ENCODE measurements at regions not wholly inside any gene's neighbourhood (a gene's known extent, or its start where the extent isn't known, plus 50 kb on each side); places are given as distances from the start of the nearest gene placed in this dataset.

DNA sequence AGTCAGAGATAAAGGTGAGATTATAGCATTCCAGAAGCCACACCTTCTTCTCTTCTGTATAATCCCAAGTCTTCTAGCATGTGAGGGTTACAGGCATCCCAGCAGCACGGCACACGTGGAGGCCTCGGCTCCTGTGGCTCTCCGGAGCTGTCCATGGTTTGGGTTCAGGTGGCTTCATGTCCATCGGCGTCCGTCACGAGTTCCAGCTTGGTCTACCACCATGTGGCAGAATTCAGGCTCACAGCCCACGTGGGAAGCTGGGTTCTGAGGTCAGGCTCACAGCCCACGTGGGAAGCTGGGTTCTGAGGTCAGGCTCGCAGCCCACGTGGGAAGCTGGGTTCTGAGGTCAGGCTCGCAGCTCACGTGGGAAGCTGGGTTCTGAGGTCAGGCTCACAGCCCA, 378.3 kb upstream of the SALL3 start:
- TF ChIP-seq, protein P1, sequence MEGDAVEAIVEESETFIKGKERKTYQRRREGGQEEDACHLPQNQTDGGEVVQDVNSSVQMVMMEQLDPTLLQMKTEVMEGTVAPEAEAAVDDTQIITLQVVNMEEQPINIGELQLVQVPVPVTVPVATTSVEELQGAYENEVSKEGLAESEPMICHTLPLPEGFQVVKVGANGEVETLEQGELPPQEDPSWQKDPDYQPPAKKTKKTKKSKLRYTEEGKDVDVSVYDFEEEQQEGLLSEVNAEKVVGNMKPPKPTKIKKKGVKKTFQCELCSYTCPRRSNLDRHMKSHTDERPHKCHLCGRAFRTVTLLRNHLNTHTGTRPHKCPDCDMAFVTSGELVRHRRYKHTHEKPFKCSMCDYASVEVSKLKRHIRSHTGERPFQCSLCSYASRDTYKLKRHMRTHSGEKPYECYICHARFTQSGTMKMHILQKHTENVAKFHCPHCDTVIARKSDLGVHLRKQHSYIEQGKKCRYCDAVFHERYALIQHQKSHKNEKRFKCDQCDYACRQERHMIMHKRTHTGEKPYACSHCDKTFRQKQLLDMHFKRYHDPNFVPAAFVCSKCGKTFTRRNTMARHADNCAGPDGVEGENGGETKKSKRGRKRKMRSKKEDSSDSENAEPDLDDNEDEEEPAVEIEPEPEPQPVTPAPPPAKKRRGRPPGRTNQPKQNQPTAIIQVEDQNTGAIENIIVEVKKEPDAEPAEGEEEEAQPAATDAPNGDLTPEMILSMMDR (IDR thresholded peaks at IDR 0.05), result no peak
- Histone ChIP-seq H3K4me3 (no peak overlapping the region), H3K27ac (no peak overlapping the region)
- DNase-seq (ENCODE audit: low spot score), result no peak

DNA sequence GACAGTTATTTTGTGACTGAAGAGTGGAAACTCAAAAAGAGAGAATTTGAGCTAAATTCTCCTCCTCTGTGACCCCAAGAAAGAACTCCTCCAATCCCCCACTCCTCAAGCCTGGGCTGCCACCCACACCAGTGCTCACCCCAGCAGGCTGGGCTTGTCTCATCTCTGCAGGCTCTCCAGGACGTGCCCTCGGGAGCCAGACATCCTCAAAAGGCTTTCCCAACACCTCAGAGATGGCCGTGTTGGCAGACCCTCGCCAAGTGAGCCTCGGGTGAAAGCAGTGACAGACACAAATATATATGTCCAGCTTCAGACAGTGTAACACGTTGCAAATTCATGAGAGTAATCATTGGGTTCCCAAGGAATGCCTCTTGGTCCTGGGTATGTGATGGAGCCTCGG, 377.7 kb upstream of the SALL3 start:
- no peak overlapping the region for H3K4me3 ChIP-seq
- no peak overlapping the region for H3K27ac ChIP-seq
- DNase-seq (ENCODE audit: low spot score), result no peak
- TF ChIP-seq, protein P1 (IDR thresholded peaks at IDR 0.05), result no peak

DNA sequence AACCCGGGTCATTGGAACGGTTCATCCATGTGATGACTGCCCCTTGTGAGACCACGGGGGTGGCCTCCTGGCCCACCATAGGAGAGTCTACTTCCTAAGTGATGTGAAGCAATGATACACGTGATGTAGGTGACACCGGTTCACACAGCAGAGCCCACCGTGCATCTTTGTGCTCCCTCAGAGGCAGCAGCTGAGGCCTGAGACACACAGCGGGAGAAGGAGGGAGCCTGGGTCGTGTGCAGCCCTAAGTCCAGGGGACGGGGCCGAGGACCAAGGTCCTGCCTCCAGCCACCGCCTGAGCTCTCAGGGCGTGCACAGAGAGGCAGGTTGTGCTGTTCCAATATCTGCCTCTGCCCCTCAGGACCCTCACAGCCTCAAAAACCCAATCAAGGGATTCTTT, 377.2 kb upstream of the SALL3 start:
- TF ChIP-seq, protein P1 (IDR thresholded peaks at IDR 0.05), result no peak
- no peak for DNase-seq (ENCODE audit: low spot score)
- Histone ChIP-seq H3K27ac (no peak overlapping the region), H3K4me3 (no peak overlapping the region)

DNA sequence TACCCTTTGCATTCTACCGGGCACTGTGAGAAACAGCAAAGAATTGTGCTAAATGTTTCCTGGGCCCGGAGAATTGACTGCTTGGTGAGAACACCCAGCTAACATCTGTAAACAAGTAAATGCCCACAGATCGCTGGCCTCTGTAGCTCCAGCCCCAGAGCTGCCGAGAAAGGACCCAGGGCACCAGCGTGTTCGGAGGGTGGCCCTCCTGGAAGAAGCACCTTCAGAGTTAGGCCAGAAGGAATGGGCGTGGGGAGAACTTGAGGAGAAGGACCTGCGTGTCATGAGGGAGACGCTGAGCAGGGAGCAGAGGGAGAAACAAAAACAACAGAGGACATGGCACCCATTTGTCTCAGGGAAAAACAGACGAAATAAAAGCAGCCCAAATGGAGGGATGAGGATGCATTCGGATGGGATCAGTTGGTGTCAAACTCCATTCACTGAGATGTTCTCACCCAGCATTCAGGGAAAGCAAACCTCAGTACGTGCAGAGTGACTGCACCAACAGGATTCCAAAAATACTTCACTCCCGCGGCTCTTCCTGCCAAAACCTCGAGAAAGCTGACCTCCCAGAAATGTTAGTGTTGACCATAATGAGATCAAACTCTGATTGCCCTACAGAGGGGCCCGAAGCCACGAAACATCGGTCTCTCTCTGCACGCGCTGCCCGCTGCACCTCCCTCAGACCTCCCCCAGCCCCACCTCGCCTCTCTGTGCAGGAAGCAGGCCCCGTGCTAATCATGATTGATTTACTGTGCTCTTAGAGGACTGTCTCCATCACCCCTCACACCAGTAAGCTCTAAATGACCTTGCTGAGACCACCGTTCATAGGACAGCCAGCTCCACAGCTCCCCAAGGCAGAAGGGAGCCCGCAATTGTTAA, 376.3 kb upstream of the SALL3 start:
- TF ChIP-seq, protein P1 (IDR thresholded peaks at IDR 0.05), result no peak
- Histone ChIP-seq H3K27ac (no peak overlapping the region), H3K4me3 (no peak overlapping the region)
- no peak for DNase-seq (ENCODE audit: low spot score)

DNA sequence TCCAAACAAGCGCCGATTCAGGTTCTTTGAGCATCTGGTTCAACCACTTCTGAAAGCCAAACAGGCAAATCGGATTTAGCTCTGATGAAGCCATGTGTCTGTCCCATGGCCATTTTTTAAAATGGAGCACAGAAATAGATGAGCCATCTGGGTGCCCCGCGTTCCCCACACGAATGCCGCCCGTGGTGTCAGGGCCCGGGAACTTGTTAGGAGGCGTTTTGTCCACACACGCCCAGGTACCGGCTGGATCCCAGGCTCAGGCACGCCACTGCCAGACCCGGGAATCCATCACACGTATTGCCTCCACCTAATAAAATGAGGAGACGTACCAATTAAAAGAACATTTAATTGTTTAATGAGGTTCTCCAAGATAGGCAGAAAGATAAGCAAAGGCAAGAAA, 374.4 kb upstream of the SALL3 start:
- Histone ChIP-seq H3K4me3 (no peak overlapping the region), H3K27ac (no peak overlapping the region)
- DNase-seq (ENCODE audit: low spot score), result no peak
- TF ChIP-seq, protein P1 (IDR thresholded peaks at IDR 0.05), result no peak

DNA sequence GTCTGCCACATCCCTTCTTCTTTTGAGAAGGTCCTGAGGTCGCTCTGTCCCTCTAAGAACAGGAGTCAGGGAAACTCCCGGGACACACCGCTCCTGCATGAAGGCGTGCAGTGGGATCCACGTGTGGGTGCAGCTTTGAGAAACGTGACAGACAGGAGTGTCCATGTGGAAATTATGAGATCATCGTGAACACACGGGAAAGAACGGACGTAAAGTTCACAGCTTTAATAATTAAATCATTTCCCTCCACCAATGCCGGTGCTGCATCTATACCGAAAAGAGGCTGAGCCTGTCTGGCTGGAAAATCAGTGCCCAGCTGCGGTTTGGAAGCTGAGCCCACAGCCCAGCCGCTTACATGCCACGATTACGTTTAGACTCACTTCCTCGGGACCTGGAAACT, 372.4 kb upstream of the SALL3 start:
- no peak overlapping the region for H3K4me3 ChIP-seq
- H3K27ac ChIP-seq, result no peak overlapping the region
- TF ChIP-seq, protein P1 (IDR thresholded peaks at IDR 0.05), result no peak
- no peak for DNase-seq (ENCODE audit: low spot score)

DNA sequence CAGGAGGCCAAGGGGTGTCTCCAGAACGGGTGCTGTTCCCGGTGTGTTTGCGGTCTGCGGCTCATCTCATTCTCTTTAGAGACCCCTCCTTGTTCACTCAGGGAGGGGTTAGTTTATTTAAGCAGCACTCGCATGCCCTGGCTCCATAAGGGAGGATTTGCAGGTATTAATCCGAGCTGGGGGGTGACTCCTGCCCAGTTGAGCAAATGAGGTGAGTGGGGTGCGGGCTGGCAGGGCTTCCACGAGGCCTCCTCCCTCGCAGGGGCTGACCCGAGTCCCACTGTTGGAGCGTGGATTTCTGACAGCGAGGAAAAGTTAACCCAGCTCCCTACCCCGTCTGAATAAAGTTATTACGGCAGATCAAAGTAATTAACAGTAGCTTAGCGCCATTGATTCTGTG, 371.8 kb upstream of the SALL3 start:
- TF ChIP-seq, protein P1 (IDR thresholded peaks at IDR 0.05), result no peak
- no peak for DNase-seq (ENCODE audit: low spot score)
- no peak overlapping the region for H3K4me3 ChIP-seq

More for the DNA sequence above, 371.8 kb upstream of the SALL3 start:
- H3K27ac ChIP-seq, result no peak overlapping the region

All from coronary artery (tissue), 2 donors.